GM19043 (cell line): ENCODE measurements at regions not wholly inside any gene's neighbourhood (a gene's known extent, or its start where the extent isn't known, plus 50 kb on each side); places are given as distances from the start of the nearest gene placed in this dataset.

Experiments
- ATAC-seq: cut with Tn5 transposase; IDR thresholded peaks from one replicate; pipeline ENCODE4 v1.9.1; 2021; ENCODE audit warnings: low read depth; ENCODE audit not compliant: unreplicated experiment

GRCh38 chr1:218226005-218226404, 59.1 kb upstream of the RRP15 start:
- ATAC-seq, result no peak
